Neural progenitor cell (in vitro differentiated cells): ENCODE measurements at regions not wholly inside any gene's neighbourhood (a gene's known extent, or its start where the extent isn't known, plus 50 kb on each side); places are given as distances from the start of the nearest gene placed in this dataset.

ENCODE experiments used
- DNase-seq: peaks from one replicate; pipeline ENCODE4 v3.0.0-alpha.2; 2016; ENCODE audit warnings: low spot score
- H2AFZ ChIP-seq: fragments of 200-600 bp; sonication (generic); replicated peaks from 2 replicates; pipeline ENCODE4 v1.6.1; 2016; ENCODE audit warnings: antibody characterized with exemption
- H3F3A ChIP-seq: fragments of 200-600 bp; sonication (generic); 2 replicates; pipeline ENCODE4 v1.6.1; 2016; ENCODE audit warnings: antibody characterized with exemption, low read depth
- H3K27ac ChIP-seq: fragments of 200-600 bp; sonication (generic); 2 replicates; pipeline ENCODE4 v1.5.1; 2016; ENCODE audit warnings: mild to moderate bottlenecking
- H3K27me3 ChIP-seq: fragments of 200-600 bp; sonication (generic); 2 replicates; pipeline ENCODE4 v1.6.1; 2016; ENCODE audit warnings: mild to moderate bottlenecking, moderate library complexity
- H3K36me3 ChIP-seq: fragments of 200-600 bp; sonication (generic); 2 replicates; pipeline ENCODE4 v1.5.1; 2016
- H3K4me1 ChIP-seq: fragments of 200-600 bp; sonication (generic); 2 replicates; pipeline ENCODE4 v1.6.1; 2016; ENCODE audit warnings: mixed run types
- H3K4me2 ChIP-seq: fragments of 200-600 bp; sonication (generic); 2 replicates; pipeline ENCODE4 v1.6.1; 2016
- H3K4me3 ChIP-seq: fragments of 200-600 bp; sonication (generic); 2 replicates; pipeline ENCODE4 v1.5.1; 2016
- H3K79me2 ChIP-seq: fragments of 200-600 bp; sonication (generic); 2 replicates; pipeline ENCODE4 v1.6.1; 2016; ENCODE audit warnings: low read depth
- H3K9ac ChIP-seq: fragments of 200-600 bp; sonication (generic); 2 replicates; pipeline ENCODE4 v1.6.1; 2016
- H3K9me3 ChIP-seq: fragments of 200-600 bp; sonication (generic); 2 replicates; pipeline ENCODE4 v1.5.1; 2016; ENCODE audit warnings: low read depth
- H4K20me1 ChIP-seq: fragments of 200-600 bp; sonication (generic); 2 replicates; pipeline ENCODE4 v1.6.1; 2016; ENCODE audit warnings: low read depth
- H3K27ac Mint-ChIP-seq: 3 replicates; pipeline ENCODE4 v1.8.0; 2021; ENCODE audit warnings: mixed read lengths
- H3K27me3 Mint-ChIP-seq: 2 replicates; pipeline ENCODE4 v1.8.0; 2022; ENCODE audit warnings: low read depth, mild to moderate bottlenecking, inconsistent platforms, moderate library complexity, mixed read lengths; ENCODE audit not compliant: insufficient read depth
- H3K36me3 Mint-ChIP-seq: 3 replicates; pipeline ENCODE4 v1.8.0; 2021; ENCODE audit warnings: mixed read lengths
- H3K4me1 Mint-ChIP-seq: 3 replicates; pipeline ENCODE4 v1.8.0; 2021; ENCODE audit warnings: mixed read lengths
- H3K4me3 Mint-ChIP-seq: 3 replicates; pipeline ENCODE4 v1.8.0; 2021; ENCODE audit warnings: mild to moderate bottlenecking, moderate library complexity, mixed read lengths
- H3K9me3 Mint-ChIP-seq: 3 replicates; pipeline ENCODE4 v1.8.0; 2020; ENCODE audit warnings: mixed read lengths
- CTCF ChIP-seq: fragments of 200-600 bp; sonication (generic); IDR thresholded peaks from 2 replicates; pipeline ENCODE4 v1.5.1; 2017; ENCODE audit warnings: antibody characterized with exemption, mild to moderate bottlenecking
- EZH2 ChIP-seq: fragments of 200-600 bp; sonication (generic); IDR thresholded peaks from 2 replicates; pipeline ENCODE4 v1.6.1; 2017; ENCODE audit warnings: antibody characterized with exemption, mild to moderate bottlenecking, moderate library complexity
- EZH2phosphoT487 ChIP-seq: fragments of 200-600 bp; sonication (generic); IDR thresholded peaks from 2 replicates; pipeline ENCODE4 v1.6.1; 2017; ENCODE audit warnings: antibody characterized with exemption

GRCh38 chr2:186017278-186017677 is 278.7 kb downstream of the FSIP2 start:
- Mint-ChIP-seq H3K4me1 (peaks cover 7% of the 10 kb centered on the region), H3K36me3 (no peaks in the 10 kb centered on the region), H3K27ac (no peak overlapping the region), H3K27me3 (peaks cover 2% of the 10 kb centered on the region), H3K9me3 (peaks cover 18% of the 10 kb centered on the region), H3K4me3 (no peak overlapping the region)
- H3K27ac ChIP-seq: no peak overlapping the region
- no peaks in the 10 kb centered on the region for H3K36me3 ChIP-seq
- H3K9me3 ChIP-seq: no peaks in the 10 kb centered on the region
- H3K79me2 ChIP-seq: no peaks in the 10 kb centered on the region
- DNase-seq: no peak
- H4K20me1 ChIP-seq: no peaks in the 10 kb centered on the region
- no peak overlapping the region for H3K4me2 ChIP-seq
- no peak overlapping the region for H3K9ac ChIP-seq
- H3F3A ChIP-seq: no peaks in the 10 kb centered on the region
- H3K27me3 ChIP-seq: no peaks in the 10 kb centered on the region
- no peaks in the 10 kb centered on the region for H3K4me1 ChIP-seq
- H2AFZ ChIP-seq: no peak overlapping the region
- no peak overlapping the region for H3K4me3 ChIP-seq
- TF ChIP-seq EZH2: no peak
- no peak for TF ChIP-seq EZH2phosphoT487
- TF ChIP-seq CTCF: no peak

GRCh38 chr2:186024921-186025320 is 286.3 kb downstream of the FSIP2 start:
- Mint-ChIP-seq H3K27ac (no peak overlapping the region), H3K36me3 (no peaks in the 10 kb centered on the region), H3K4me3 (no peak overlapping the region), H3K27me3 (no peaks in the 10 kb centered on the region), H3K4me1 (no peaks in the 10 kb centered on the region), H3K9me3 (no peaks in the 10 kb centered on the region)
- Histone ChIP-seq H2AFZ (no peak overlapping the region), H3K4me1 (no peaks in the 10 kb centered on the region), H3K9ac (no peak overlapping the region), H3K36me3 (no peaks in the 10 kb centered on the region), H3K4me2 (no peak overlapping the region), H3K4me3 (no peak overlapping the region), H4K20me1 (no peaks in the 10 kb centered on the region), H3F3A (no peaks in the 10 kb centered on the region), H3K9me3 (no peaks in the 10 kb centered on the region), H3K27me3 (no peaks in the 10 kb centered on the region), H3K27ac (no peak overlapping the region), H3K79me2 (no peaks in the 10 kb centered on the region)
- TF ChIP-seq CTCF (no peak), EZH2phosphoT487 (no peak), EZH2 (no peak)
- no peak for DNase-seq

DNA sequence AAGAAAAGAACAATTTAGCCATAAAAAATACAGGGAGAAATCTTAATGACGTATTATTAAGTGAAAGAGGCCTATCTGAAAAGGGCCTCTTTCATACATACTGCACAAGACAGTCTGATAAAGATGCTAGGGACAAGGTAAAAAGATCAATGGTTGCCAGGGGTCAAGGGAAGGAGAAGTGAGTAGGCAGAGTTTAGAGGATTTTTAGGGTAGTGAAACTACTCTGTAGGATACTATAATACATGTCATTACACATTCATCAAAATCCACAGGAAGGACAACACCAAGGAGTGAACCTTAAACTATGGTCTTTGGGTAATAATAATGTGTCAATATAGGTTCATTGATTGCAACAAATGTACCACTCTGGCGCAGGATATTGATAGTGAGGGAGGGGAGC is 289.3 kb downstream of the FSIP2 start:
- H3K9me3 Mint-ChIP-seq: no peaks in the 10 kb centered on the region
- H3K4me1 Mint-ChIP-seq: no peaks in the 10 kb centered on the region
- H2AFZ ChIP-seq: no peak overlapping the region
- H3K36me3 Mint-ChIP-seq: no peaks in the 10 kb centered on the region
- H3K79me2 ChIP-seq: no peaks in the 10 kb centered on the region
- H3K27ac ChIP-seq: peak overlapping the region; percentile 1
- no peaks in the 10 kb centered on the region for H4K20me1 ChIP-seq
- no peaks in the 10 kb centered on the region for H3K4me1 ChIP-seq
- H3K36me3 ChIP-seq: no peaks in the 10 kb centered on the region
- H3K4me3 ChIP-seq: no peak overlapping the region
- H3K27ac Mint-ChIP-seq: no peak overlapping the region
- H3K4me2 ChIP-seq: no peak overlapping the region
- no peaks in the 10 kb centered on the region for H3K27me3 Mint-ChIP-seq
- H3K9me3 ChIP-seq: no peaks in the 10 kb centered on the region
- H3F3A ChIP-seq: no peaks in the 10 kb centered on the region
- DNase-seq: no peak
- no peak overlapping the region for H3K9ac ChIP-seq
- no peak overlapping the region for H3K4me3 Mint-ChIP-seq
- H3K27me3 ChIP-seq: no peaks in the 10 kb centered on the region
- TF ChIP-seq CTCF (no peak), EZH2phosphoT487 (no peak), EZH2 (no peak)

GRCh38 chr2:186031229-186031628 is 292.6 kb downstream of the FSIP2 start:
- no peaks in the 10 kb centered on the region for H3K27me3 Mint-ChIP-seq
- Histone ChIP-seq H3K27me3 (no peaks in the 10 kb centered on the region), H3F3A (no peaks in the 10 kb centered on the region), H3K4me2 (no peak overlapping the region), H3K4me3 (no peak overlapping the region), H3K4me1 (no peaks in the 10 kb centered on the region), H4K20me1 (no peaks in the 10 kb centered on the region), H3K27ac (no peak overlapping the region), H3K9me3 (no peaks in the 10 kb centered on the region), H2AFZ (no peak overlapping the region), H3K9ac (no peak overlapping the region), H3K36me3 (no peaks in the 10 kb centered on the region), H3K79me2 (no peaks in the 10 kb centered on the region)
- no peak overlapping the region for H3K27ac Mint-ChIP-seq
- H3K36me3 Mint-ChIP-seq: no peaks in the 10 kb centered on the region
- DNase-seq: no peak
- H3K4me1 Mint-ChIP-seq: no peaks in the 10 kb centered on the region
- TF ChIP-seq EZH2 (no peak), EZH2phosphoT487 (no peak), CTCF (no peak)
- H3K4me3 Mint-ChIP-seq: no peak overlapping the region
- H3K9me3 Mint-ChIP-seq: no peaks in the 10 kb centered on the region
